Activated T-cell treated with anti-CD3 and anti-CD28 coated beads for 24 hours (primary cell): ENCODE measurements at regions not wholly inside any gene's neighbourhood (a gene's known extent, or its start where the extent isn't known, plus 50 kb on each side); places are given as distances from the start of the nearest gene placed in this dataset.

Source experiments
- DNase-seq: peaks from one replicate; pipeline ENCODE4 v3.0.0-alpha.2; 2020; ENCODE audit warnings: low read depth

- DNase-seq: no peak
Measured at GRCh38 chrX:76228499-76228898, 55.6 kb downstream of the PBDC1 start.

GRCh38 chrX:76248901-76249300 is 76.0 kb downstream of the PBDC1 start:
- no peak for DNase-seq

DNA sequence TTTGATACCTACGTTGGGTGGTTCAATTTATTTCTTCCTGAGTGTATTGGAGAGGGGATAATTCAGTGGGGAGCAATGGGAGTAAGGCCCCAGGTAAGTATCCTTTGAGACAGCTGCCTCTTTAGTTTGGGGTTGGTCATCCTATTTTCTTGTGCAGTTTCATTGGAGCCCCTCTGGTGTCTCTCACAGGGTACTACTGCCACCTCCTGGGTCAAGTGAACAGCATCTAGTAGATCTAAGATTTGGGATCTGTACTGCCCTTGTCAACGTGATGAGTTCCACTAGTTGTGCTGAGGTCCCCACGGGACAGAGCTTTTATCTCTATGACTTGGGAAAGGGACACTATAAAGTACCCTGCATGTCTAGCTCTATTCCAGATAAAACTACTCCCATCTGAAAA is 80.6 kb downstream of the PBDC1 start:
- no peak for DNase-seq

GRCh38 chrX:76279007-76279406 is 106.1 kb downstream of the PBDC1 start:
- peak; percentile 23 for DNase-seq
